ENCODE measurements at regions not wholly inside any gene's neighbourhood (a gene's known extent, or its start where the extent isn't known, plus 50 kb on each side); places are given as distances from the start of the nearest gene placed in this dataset.
A peak's percentile ranks its signal among the peaks of the same experiment; 100 is the strongest.

- H3K27ac ChIP-seq (ENCODE audit: control insufficient read depth, insufficient read depth, low read length), result no peak overlapping the region
- H3K9ac ChIP-seq (ENCODE audit: control insufficient read depth, extremely low read depth, insufficient read depth, low read length), result no peak overlapping the region
- no peaks in the 10 kb centered on the region for H3K4me1 ChIP-seq (ENCODE audit: control insufficient read depth, extremely low read depth, insufficient read depth, low read length)
- H3K27me3 ChIP-seq (ENCODE audit: control insufficient read depth, extremely low read depth, insufficient read depth, low read length), result no peaks in the 10 kb centered on the region
- no peaks in the 10 kb centered on the region for H4K20me1 ChIP-seq (ENCODE audit: control insufficient read depth, extremely low read depth, insufficient read depth, low read length)
- H3K9me1 ChIP-seq (ENCODE audit: control insufficient read depth, extremely low read depth, insufficient read depth, low read length), result no peaks in the 10 kb centered on the region
- H3K36me3 ChIP-seq (ENCODE audit: control insufficient read depth in 2 of 2, extremely low read depth in 1 of 2, insufficient read depth in 2 of 2, low read length in 2 of 2), result no peaks in the 10 kb centered on the region
- DNase-seq (ENCODE audit: low read depth, low spot score), result no peak
- no peak for FAIRE-seq
- no peak for TF ChIP-seq CTCF (optimal IDR thresholded peaks at IDR 0.05 in 1 of 3, IDR thresholded peaks at IDR 0.05 in 1 of 3, conservative IDR thresholded peaks at IDR 0.05 in 1 of 3; ENCODE audit: extremely low read depth in 1 of 3, insufficient read depth in 2 of 3, low read length in 3 of 3)
- TF ChIP-seq EZH2 (IDR thresholded peaks at IDR 0.05; ENCODE audit: low read length), result no peak
- dilution Hi-C loops (cut with MboI; ENCODE audit: extremely low pct_ligation_motif_present, low sequenced_read_pairs), result no loop called here
- H3K4me3 ChIP-seq (ENCODE audit: control insufficient read depth in 2 of 3, extremely low read depth in 1 of 3, insufficient read depth in 2 of 3, low read depth in 1 of 3, low read length in 3 of 3), result no peak overlapping the region
- H3K4me2 ChIP-seq (ENCODE audit: control insufficient read depth, extremely low read depth, insufficient read depth, low read depth, low read length), result no peak overlapping the region
- no peaks in the 10 kb centered on the region for H3K79me2 ChIP-seq (ENCODE audit: control insufficient read depth, insufficient read depth, low read length)
- no peak overlapping the region for H2AFZ ChIP-seq (ENCODE audit: control insufficient read depth, low read length)
- H3K9me3 ChIP-seq (ENCODE audit: control insufficient read depth, low read depth, low read length), result no peaks in the 10 kb centered on the region
These were observed 58.4 kb upstream of the ATP1B1 start for GRCh38 chr1:169048043-169048442.

GRCh38 chr1:169049258-169049938 is 57.1 kb upstream of the ATP1B1 start:
- Histone ChIP-seq H3K4me1 (ENCODE audit: control insufficient read depth, extremely low read depth, insufficient read depth, low read length) (no peaks in the 10 kb centered on the region), H3K9me3 (ENCODE audit: control insufficient read depth, low read depth, low read length) (no peaks in the 10 kb centered on the region), H3K4me3 (ENCODE audit: control insufficient read depth in 2 of 3, extremely low read depth in 1 of 3, insufficient read depth in 2 of 3, low read depth in 1 of 3, low read length in 3 of 3) (no peak overlapping the region), H2AFZ (ENCODE audit: control insufficient read depth, low read length) (no peak overlapping the region), H3K79me2 (ENCODE audit: control insufficient read depth, insufficient read depth, low read length) (no peaks in the 10 kb centered on the region), H3K9ac (ENCODE audit: control insufficient read depth, extremely low read depth, insufficient read depth, low read length) (no peak overlapping the region), H3K4me2 (ENCODE audit: control insufficient read depth, extremely low read depth, insufficient read depth, low read depth, low read length) (no peak overlapping the region), H4K20me1 (ENCODE audit: control insufficient read depth, extremely low read depth, insufficient read depth, low read length) (no peaks in the 10 kb centered on the region), H3K27ac (ENCODE audit: control insufficient read depth, insufficient read depth, low read length) (no peak overlapping the region), H3K36me3 (ENCODE audit: control insufficient read depth in 2 of 2, extremely low read depth in 1 of 2, insufficient read depth in 2 of 2, low read length in 2 of 2) (no peaks in the 10 kb centered on the region), H3K27me3 (ENCODE audit: control insufficient read depth, extremely low read depth, insufficient read depth, low read length) (no peaks in the 10 kb centered on the region), H3K9me1 (ENCODE audit: control insufficient read depth, extremely low read depth, insufficient read depth, low read length) (no peaks in the 10 kb centered on the region)
- no peak for TF ChIP-seq CTCF (optimal IDR thresholded peaks at IDR 0.05 in 1 of 3, IDR thresholded peaks at IDR 0.05 in 1 of 3, conservative IDR thresholded peaks at IDR 0.05 in 1 of 3; ENCODE audit: extremely low read depth in 1 of 3, insufficient read depth in 2 of 3, low read length in 3 of 3)
- no peak for TF ChIP-seq EZH2 (IDR thresholded peaks at IDR 0.05; ENCODE audit: low read length)
- dilution Hi-C loops (cut with MboI; ENCODE audit: extremely low pct_ligation_motif_present, low sequenced_read_pairs), result no loop called here
- FAIRE-seq (peak; percentile 32), DNase-seq (ENCODE audit: low read depth, low spot score) (no peak)

Measured in keratinocyte (primary cell).